ENCODE measurements at regions not wholly inside any gene's neighbourhood (a gene's known extent, or its start where the extent isn't known, plus 50 kb on each side); places are given as distances from the start of the nearest gene placed in this dataset.
"Not testable (repeated sequence)": the region's sequence is repeated elsewhere in the genome, so short reads cannot be mapped to it uniquely, and the experiment has no call there.

- TF ChIP-seq CTCF (conservative IDR thresholded peaks at IDR 0.05); EZH2 (IDR thresholded peaks at IDR 0.05; ENCODE audit: low read depth): not testable (repeated sequence)
Observed at GRCh38 chr17:20840987-20841865, 201.6 kb downstream of the USP22 start.
